NCI-H2107 treated with DMSO at 0.1 percent for 48 hours (cell line): ENCODE measurements at regions not wholly inside any gene's neighbourhood (a gene's known extent, or its start where the extent isn't known, plus 50 kb on each side); places are given as distances from the start of the nearest gene placed in this dataset.
"Not testable (repeated sequence)": the region's sequence is repeated elsewhere in the genome, so short reads cannot be mapped to it uniquely, and the experiment has no call there.

Source experiments
- DNase-seq: peaks from one replicate; lab custom pipeline; 2025; ENCODE audit not compliant: unreplicated experiment; lab: John Stamatoyannopoulos, UW

- DNase-seq: no peak
Observed at GRCh38 chrX:16319929-16320328, 152.6 kb downstream of the MAGEB17 start.

GRCh38 chrX:16320765-16321355 is 153.6 kb downstream of the MAGEB17 start:
- no peak for DNase-seq

DNA sequence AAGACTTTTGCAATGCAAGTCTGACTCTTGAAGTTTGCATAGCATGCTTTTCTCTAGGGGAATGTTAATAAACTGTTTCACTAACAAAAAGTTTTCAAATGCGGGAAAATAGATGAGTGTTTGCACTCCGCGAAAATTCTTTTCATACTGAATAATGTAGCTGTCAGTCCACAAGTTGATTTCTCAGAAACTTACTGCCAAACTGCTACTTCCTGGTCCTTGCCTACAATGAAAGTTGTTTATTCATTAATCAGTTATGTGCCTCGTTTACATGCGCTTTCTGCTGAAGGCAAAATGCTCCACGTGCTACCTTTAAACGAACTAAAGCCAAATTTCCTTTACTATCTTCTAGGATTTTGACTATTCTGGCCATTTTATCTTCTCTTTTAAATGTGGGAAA is 166.2 kb downstream of the MAGEB17 start:
- no peak for DNase-seq

DNA sequence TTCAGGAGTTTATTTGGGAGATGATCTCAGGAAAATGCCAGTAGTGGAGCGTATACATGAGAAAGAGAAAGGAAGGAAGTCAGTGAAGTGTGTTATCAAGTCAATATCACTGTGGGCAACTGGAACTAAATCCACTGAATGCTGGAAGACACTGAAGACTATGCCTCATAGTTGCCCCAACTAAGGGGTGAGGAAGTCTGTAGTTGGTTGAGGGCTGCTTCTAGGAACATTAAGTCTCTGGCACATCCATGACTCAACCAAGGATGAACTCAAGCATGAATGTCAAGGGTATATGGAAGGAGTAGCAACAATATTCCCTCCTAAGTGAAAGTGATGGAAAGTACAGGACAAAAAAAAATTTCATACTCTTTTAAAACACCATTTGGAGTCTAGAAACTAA is 167.9 kb downstream of the MAGEB17 start:
- no peak for DNase-seq

DNA sequence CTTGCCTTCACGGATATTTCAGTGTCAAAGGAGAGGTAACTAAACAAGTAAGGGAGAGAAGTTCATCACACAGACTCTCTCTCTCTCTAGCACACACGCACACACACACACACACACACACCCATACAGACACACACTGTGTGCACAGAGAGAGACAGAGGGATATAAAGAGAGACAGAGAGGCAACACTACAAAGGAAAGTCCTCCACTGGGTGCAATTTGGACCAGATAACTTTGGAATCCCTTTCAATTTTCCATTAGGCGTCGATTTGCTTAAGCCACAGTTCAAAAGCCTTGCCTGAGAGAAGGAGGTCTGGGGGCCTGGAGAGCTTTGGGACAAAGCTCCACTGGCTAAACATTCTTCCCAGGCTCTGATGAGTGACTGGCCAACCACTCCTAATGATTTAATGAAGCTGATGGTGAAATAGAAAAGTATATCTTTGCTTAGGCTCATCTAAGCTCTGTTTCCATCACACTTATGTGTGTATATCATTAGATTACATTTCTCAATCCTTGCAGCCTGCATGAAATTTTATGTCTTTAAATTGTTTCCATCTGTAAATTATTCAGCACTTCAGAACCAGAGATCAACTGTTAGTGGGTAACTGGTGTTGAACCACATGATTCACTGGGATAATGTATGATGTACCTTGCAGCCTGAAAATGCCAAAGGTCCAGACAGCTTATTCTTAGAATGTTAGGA is 180.8 kb downstream of the MAGEB17 start:
- no peak for DNase-seq

DNA sequence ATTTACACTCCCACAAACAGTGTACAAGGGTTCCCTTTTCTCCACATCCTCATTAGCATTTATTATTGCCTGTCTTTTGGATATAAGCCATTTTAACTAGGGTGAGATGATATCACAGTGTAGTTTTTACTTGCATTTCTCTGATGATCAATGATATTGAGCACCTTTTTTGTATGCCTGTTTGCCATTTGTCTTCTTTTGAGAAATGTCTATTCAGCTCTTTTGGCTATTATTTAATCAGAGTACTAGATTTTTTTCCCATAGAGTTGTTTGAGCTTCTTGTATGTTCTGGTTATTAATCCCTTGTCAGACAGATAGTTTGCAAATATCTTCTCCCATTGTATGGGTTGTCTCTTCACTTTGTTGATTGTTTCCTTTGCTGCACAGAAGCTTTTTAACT is 190.6 kb downstream of the MAGEB17 start:
- no peak for DNase-seq

- not testable (repeated sequence) for DNase-seq
Observed at GRCh38 chrX:16360056-16360455, 192.8 kb downstream of the MAGEB17 start.

GRCh38 chrX:16368696-16369095 is 201.4 kb downstream of the MAGEB17 start:
- no peak for DNase-seq

DNA sequence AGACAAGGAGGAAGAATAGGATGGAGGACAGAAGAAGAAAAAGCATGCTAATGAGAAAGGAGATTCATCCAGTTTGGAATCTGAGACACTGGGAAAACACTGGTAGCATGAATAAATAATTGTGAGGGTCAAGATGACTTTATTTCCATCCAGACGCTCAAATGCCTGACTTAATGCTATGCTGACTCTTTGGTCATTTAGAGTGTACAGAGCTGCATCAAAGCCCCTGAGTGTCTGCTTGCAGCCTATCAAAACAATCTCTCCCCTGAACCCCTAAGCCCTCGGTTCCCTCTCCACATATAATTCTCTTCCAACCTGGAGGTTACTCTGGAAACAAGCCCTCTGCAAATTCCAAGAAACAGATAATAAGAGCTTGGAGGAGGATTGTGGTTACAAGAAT is 208.8 kb downstream of the MAGEB17 start:
- no peak for DNase-seq

DNA sequence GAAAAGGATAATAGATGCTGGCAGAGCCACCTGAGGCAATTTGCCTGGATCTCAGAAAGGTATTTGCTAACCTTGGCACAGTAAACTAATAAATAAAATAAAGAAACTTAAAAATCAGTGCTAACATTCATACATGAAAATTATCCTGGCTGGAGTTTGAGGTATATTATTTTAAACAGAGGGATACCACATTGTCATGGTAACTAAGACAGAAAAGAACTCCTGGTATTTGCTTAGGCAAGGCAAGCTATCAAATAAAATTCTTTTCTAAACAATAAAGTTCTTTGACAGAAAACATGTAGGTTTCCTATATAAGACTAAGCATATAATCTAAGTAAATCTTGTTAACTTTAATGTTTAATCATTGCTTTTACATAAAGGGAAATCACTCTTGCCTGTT is 218.8 kb downstream of the MAGEB17 start:
- DNase-seq: no peak

DNA sequence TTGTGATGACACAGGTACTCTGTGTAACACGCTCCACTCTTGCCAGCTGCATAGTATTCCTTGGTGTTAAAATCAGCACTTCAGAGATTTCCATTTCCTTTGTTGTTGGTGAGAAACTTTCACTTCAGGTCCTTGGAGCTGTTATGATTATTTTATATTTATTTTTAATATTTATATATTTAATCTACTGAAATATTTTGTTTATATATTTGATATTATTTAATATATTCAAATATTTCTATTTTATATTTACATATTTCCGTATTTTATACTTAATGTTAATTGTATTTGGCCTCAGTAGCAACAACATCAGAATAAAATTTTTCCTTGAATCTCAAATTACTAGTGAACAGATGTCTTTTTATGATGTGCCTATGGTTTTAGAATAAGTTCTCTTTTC is 225.3 kb downstream of the MAGEB17 start:
- DNase-seq: no peak

DNA sequence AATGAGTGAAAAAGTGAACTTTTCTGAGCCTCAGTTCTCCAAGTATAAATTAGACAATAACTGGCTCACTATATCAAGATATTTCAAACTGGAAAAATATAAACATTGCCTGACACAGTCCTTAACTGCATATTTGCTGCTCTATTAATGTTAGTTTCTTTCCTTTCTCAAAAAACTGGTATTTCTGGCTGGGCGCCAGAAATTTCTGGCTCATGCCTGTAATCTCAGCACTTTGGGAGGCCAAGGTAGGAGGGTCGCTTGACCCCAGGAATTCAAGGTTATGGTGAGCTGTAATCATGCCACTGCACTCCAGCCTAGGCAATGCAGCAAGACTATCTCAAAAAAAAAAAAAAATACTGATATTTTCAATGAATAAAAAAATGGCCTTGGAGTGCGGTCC is 227.0 kb downstream of the MAGEB17 start:
- no peak for DNase-seq

DNA sequence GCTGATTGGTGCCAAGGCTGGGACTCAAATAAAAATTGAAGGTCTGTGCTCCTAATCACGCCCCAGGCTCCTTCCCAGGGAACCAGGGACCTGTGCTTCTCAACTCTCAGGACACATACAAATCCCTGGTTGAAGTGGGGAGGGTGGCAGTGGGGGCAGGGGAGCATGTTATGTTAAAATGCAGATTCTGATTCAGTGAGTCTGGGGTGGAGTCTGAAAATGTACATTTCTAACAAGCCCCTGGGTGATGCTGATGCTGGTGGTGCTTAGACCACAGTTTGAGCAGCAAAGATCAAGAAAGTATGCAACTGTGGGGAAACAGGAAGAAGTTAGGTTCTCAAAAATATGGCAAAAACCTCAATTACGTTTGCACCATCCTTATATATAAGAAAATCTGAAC is 236.5 kb downstream of the MAGEB17 start:
- no peak for DNase-seq

GRCh38 chrX:16416588-16416987 is 233.4 kb upstream of the S100G start:
- no peak for DNase-seq

- DNase-seq: no peak
Observed at GRCh38 chrX:16418650-16419049, 231.3 kb upstream of the S100G start.

DNA sequence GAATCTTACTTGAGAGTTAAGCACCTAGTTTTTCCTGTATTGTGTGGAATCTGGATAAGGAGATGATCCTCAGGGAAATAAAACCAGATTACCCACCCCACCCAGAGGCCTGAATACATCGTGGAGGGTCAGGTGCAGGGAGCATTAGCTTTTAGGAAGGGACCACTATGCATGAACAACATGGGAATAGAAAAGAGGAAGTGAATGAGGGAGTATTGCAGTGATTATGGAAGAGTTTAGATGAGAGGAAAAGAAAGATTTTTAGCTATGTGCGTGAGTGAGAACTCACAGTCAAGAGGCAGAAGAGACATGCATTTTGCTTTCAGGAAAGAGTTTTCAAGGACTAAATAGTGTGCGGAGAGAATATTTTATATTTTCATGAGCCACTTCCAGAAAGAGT is 222.3 kb upstream of the S100G start:
- DNase-seq: no peak

DNA sequence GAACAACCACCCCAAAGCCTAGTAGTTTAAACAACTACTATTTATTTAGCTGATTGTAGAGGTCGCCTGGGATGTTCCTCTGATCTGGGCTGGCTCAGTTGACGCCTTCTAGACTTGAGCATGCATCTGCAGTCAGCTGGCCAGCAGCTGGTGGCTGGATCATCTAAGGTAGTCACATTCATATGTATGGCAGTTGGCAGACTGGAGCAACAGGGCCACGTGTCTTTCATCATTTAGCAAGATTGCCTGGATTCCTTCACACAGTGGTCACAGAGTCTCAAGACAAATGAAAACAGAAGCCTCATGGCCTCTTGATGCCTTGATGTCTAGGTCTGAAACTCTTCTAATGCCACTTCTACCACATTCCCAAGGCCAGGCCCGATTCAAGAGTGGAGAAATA is 220.6 kb upstream of the S100G start:
- no peak for DNase-seq

GRCh38 chrX:16431266-16431665 is 218.7 kb upstream of the S100G start:
- no peak for DNase-seq

- DNase-seq: no peak
Observed at GRCh38 chrX:16433021-16433420, 216.9 kb upstream of the S100G start.

GRCh38 chrX:16435399-16435986 is 214.5 kb upstream of the S100G start:
- DNase-seq: no peak

GRCh38 chrX:16436348-16437188 is 213.4 kb upstream of the S100G start:
- DNase-seq: peak; percentile 64

GRCh38 chrX:16440446-16440845 is 209.5 kb upstream of the S100G start:
- no peak for DNase-seq
